ENCODE measurements at regions not wholly inside any gene's neighbourhood (a gene's known extent, or its start where the extent isn't known, plus 50 kb on each side); places are given as distances from the start of the nearest gene placed in this dataset.

DNA sequence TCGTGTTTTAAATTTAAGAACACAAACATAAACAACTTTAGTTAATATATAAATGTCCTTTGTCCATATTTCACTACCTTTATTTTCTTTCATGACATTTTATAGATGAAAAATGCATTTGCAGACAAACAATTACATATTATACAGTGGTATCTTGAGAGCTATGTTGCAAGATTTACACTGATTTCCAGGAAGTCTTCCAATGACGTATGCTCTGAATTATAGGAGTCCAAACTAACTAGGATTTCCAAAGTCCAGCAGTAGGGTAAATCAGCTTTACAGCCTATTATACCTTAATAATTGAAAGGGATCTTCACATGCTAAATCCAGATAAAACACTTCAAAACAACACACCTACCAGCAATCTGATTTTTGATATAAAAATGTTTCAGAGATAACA lies 69.4 kb downstream of the HYCC1 start:
- TF ChIP-seq, protein P1, sequence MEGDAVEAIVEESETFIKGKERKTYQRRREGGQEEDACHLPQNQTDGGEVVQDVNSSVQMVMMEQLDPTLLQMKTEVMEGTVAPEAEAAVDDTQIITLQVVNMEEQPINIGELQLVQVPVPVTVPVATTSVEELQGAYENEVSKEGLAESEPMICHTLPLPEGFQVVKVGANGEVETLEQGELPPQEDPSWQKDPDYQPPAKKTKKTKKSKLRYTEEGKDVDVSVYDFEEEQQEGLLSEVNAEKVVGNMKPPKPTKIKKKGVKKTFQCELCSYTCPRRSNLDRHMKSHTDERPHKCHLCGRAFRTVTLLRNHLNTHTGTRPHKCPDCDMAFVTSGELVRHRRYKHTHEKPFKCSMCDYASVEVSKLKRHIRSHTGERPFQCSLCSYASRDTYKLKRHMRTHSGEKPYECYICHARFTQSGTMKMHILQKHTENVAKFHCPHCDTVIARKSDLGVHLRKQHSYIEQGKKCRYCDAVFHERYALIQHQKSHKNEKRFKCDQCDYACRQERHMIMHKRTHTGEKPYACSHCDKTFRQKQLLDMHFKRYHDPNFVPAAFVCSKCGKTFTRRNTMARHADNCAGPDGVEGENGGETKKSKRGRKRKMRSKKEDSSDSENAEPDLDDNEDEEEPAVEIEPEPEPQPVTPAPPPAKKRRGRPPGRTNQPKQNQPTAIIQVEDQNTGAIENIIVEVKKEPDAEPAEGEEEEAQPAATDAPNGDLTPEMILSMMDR (IDR thresholded peaks at IDR 0.05) = no peak
- TF ChIP-seq POLR2AphosphoS5 (IDR thresholded peaks at IDR 0.05) = no peak
- no peak for TF ChIP-seq EP300 (IDR thresholded peaks at IDR 0.05)
